Ishikawa (cell line): ENCODE measurements at regions not wholly inside any gene's neighbourhood (a gene's known extent, or its start where the extent isn't known, plus 50 kb on each side); places are given as distances from the start of the nearest gene placed in this dataset.

Experiments used
- CEBPB ChIP-seq: IDR thresholded peaks from 2 replicates; pipeline ENCODE4 v1.6.1; 2012
- CREB1 ChIP-seq: IDR thresholded peaks from 2 replicates; pipeline ENCODE4 v1.6.1; 2012; ENCODE audit warnings: low read depth
- EGR1 ChIP-seq: IDR thresholded peaks from 2 replicates; pipeline ENCODE4 v1.6.1; 2012
- EP300 ChIP-seq: IDR thresholded peaks from 2 replicates; pipeline ENCODE4 v1.6.1; 2012; ENCODE audit warnings: borderline replicate concordance
- FOXM1 ChIP-seq: IDR thresholded peaks from 2 replicates; pipeline ENCODE4 v1.6.1; 2012; ENCODE audit warnings: low read depth, borderline replicate concordance
- MAX ChIP-seq: IDR thresholded peaks from 2 replicates; pipeline ENCODE4 v1.6.1; 2012
- NFIC ChIP-seq: IDR thresholded peaks from 2 replicates; pipeline ENCODE4 v1.6.1; 2012
- TAF1 ChIP-seq: IDR thresholded peaks from 2 replicates; pipeline ENCODE4 v1.6.1; 2012; ENCODE audit warnings: low read depth, mild to moderate bottlenecking
- TCF12 ChIP-seq: IDR thresholded peaks from 2 replicates; pipeline ENCODE4 v1.6.1; 2012; ENCODE audit warnings: low read depth
- TEAD4 ChIP-seq: IDR thresholded peaks from 2 replicates; pipeline ENCODE4 v1.6.1; 2012
- YY1 ChIP-seq: IDR thresholded peaks from 2 replicates; pipeline ENCODE4 v1.6.1; 2012; ENCODE audit warnings: low read depth
- ZBTB7A ChIP-seq: IDR thresholded peaks from 2 replicates; pipeline ENCODE4 v1.6.1; 2012; ENCODE audit warnings: low read depth
- TF ChIP-seq, protein P1 (sequence below): IDR thresholded peaks from 2 replicates; pipeline ENCODE4 v1.6.1; 2012; ENCODE audit warnings: low read depth, mild to moderate bottlenecking
- TF ChIP-seq, protein P2 (sequence below): IDR thresholded peaks from 2 replicates; pipeline ENCODE4 v1.6.1; 2012

GRCh38 chr7:36096460-36097095 is 56.5 kb upstream of the EEPD1 start:
- no peak for TF ChIP-seq NFIC

DNA sequence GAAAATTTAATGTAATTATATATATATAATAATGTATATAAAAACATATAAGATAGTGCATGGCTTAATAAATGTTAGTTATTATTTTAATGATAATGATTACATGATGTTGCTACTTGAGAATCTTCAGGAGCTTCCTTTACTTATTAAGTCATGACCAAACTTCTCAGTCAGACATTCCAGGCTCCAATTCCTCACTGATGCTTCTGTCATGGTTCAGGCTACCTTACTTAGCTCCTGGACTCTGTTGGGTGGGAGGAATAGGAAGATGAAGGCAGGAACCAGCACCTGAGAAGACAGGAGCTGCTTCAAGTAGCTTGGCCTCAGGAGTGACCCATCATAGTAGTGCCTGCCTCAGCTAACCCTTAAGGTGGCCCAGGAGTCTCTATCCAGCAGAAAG is 55.0 kb upstream of the EEPD1 start:
- no peak for TF ChIP-seq CEBPB
- TF ChIP-seq MAX, result no peak
- no peak for TF ChIP-seq CREB1
- no peak for TF ChIP-seq FOXM1
- no peak for TF ChIP-seq TEAD4
- no peak for TF ChIP-seq TAF1
- TF ChIP-seq, protein P1, sequence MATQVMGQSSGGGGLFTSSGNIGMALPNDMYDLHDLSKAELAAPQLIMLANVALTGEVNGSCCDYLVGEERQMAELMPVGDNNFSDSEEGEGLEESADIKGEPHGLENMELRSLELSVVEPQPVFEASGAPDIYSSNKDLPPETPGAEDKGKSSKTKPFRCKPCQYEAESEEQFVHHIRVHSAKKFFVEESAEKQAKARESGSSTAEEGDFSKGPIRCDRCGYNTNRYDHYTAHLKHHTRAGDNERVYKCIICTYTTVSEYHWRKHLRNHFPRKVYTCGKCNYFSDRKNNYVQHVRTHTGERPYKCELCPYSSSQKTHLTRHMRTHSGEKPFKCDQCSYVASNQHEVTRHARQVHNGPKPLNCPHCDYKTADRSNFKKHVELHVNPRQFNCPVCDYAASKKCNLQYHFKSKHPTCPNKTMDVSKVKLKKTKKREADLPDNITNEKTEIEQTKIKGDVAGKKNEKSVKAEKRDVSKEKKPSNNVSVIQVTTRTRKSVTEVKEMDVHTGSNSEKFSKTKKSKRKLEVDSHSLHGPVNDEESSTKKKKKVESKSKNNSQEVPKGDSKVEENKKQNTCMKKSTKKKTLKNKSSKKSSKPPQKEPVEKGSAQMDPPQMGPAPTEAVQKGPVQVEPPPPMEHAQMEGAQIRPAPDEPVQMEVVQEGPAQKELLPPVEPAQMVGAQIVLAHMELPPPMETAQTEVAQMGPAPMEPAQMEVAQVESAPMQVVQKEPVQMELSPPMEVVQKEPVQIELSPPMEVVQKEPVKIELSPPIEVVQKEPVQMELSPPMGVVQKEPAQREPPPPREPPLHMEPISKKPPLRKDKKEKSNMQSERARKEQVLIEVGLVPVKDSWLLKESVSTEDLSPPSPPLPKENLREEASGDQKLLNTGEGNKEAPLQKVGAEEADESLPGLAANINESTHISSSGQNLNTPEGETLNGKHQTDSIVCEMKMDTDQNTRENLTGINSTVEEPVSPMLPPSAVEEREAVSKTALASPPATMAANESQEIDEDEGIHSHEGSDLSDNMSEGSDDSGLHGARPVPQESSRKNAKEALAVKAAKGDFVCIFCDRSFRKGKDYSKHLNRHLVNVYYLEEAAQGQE, result no peak
- no peak for TF ChIP-seq YY1
- no peak for TF ChIP-seq ZBTB7A
- TF ChIP-seq EGR1, result no peak

DNA sequence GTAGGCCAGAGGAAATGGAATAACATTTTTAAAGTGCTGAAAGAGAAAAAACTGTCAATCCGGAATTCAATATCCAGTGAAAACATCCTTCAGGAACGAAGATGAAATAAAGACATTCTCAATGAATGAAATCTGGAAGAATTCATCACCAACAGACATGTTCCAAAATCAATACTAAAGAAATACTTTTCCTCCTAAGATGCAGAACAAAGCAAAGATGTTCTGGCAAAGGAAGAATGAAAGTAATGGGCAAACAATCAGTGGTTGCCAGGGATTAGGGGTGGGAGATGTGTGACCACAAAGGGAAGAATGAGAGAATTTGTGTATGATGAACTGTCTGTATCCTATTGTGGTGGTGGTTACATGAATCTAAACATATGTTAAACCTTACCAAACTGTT is 52.8 kb upstream of the EEPD1 start:
- no peak for TF ChIP-seq TEAD4
- TF ChIP-seq YY1, result no peak
- no peak for TF ChIP-seq CEBPB
- TF ChIP-seq TCF12, result no peak
- TF ChIP-seq EP300, result no peak
- no peak for TF ChIP-seq ZBTB7A
- TF ChIP-seq EGR1, result no peak
- no peak for TF ChIP-seq FOXM1
- no peak for TF ChIP-seq CREB1
- TF ChIP-seq, protein P2, sequence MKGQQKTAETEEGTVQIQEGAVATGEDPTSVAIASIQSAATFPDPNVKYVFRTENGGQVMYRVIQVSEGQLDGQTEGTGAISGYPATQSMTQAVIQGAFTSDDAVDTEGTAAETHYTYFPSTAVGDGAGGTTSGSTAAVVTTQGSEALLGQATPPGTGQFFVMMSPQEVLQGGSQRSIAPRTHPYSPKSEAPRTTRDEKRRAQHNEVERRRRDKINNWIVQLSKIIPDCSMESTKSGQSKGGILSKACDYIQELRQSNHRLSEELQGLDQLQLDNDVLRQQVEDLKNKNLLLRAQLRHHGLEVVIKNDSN, result no peak
- TF ChIP-seq MAX, result no peak
- TF ChIP-seq NFIC, result no peak

DNA sequence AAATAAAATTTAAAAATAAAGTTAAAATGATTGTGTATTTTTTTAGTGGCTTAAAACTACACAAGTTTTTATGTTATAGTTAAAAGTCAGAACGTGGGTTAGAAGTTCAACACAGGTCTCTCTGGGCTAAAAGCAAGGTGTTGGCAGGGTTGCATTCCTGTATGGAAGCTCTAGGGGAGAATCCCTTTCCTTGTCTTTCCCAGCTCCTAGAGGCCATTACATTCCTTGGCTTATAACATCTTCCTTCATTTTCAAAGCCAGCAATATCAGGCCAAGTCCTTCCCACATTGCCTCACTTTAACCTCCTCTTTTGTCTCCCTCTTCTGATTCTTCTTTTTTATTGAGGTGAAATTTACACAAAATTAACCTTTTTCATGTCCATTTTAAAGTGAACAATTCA is 52.4 kb upstream of the EEPD1 start:
- TF ChIP-seq FOXM1 (no peak), EP300 (no peak), EGR1 (no peak), NFIC (no peak), CREB1 (no peak), TEAD4 (no peak), CEBPB (no peak)
